Ramos (cell line): ENCODE measurements at regions not wholly inside any gene's neighbourhood (a gene's known extent, or its start where the extent isn't known, plus 50 kb on each side); places are given as distances from the start of the nearest gene placed in this dataset.
"Not testable (repeated sequence)": the region's sequence is repeated elsewhere in the genome, so short reads cannot be mapped to it uniquely, and the experiment has no call there.

ENCODE experiments used
- in situ Hi-C: fragments of 300-500 bp; cut with MboI; formaldehyde crosslinking; loops from one replicate; pipeline ENCODE4 v1.14.3; 2022; ENCODE audit warnings: low sequenced_read_pairs; ENCODE audit not compliant: unreplicated experiment

GRCh38 chr4:82200046-82200445 lies 173.7 kb downstream of the HNRNPD start:
- in situ Hi-C loops: loop anchor here (5.0 kb wide), 1 partner anchor 798 kb away; no protein-coding TSS in a partner anchor

DNA sequence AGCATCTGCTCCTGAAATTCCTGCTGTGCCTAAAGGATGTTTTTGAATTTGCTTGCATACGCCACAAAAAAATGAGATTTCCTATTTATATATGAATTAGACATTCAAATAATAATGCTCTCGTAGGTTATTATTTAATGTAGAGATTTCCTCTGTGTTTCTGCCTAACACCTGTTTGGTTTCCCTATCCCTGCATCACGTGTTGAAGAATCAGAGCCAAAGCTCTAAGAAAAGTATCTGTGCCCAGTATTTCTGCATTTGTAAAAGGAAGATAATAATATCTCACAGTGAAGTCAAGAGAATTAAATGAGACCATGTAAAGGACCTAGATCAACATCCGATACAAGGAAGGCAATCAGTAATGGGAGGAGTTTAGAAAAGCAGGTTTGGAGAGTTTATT lies 179.5 kb downstream of the HNRNPD start:
- in situ Hi-C loops: no loop called here

- in situ Hi-C loops: no loop called here
Measured at GRCh38 chr4:82192017-82192673, 181.6 kb downstream of the HNRNPD start.

GRCh38 chr4:82181789-82182188 lies 192.0 kb downstream of the HNRNPD start:
- in situ Hi-C loops: no loop called here

- in situ Hi-C loops: no loop called here
Measured at GRCh38 chr4:82172186-82172585, 201.6 kb downstream of the HNRNPD start.

DNA sequence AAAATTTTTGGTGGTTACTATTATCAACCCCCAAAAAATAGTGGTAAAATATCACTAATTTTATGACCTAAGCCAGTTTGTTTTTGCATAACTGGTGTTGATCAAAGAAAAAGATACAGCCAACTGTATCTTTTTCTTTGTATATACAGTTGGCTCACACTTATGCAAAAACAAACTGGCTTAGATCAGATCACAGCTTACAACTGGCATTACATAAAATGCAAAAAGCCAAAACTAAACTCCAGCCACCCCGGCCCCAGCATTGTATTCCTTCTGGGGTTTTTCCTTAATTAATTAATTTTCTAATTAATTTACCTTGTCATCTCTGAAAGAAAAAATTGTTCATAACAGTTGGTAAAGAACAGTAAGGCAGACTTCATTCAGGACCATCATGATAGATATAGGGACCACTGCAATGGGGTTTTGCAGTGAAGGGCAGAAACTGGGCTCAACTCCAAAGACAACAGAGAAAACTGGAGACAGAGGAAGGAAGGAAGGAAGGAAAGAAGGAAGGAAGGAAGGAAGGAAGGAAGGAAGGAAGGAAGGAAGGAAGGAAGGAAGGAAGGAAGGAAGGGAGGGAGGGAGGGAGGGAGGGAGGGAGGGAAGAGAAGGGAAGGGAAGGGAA lies 202.1 kb downstream of the HNRNPD start:
- in situ Hi-C loops: no loop called here

GRCh38 chr4:82149750-82150149 lies 224.0 kb downstream of the HNRNPD start:
- in situ Hi-C loops: no loop called here

GRCh38 chr4:82145850-82146249 lies 227.9 kb downstream of the HNRNPD start:
- in situ Hi-C loops: no loop called here

- in situ Hi-C loops: no loop called here
Measured at GRCh38 chr4:82140422-82140821, 233.4 kb downstream of the HNRNPD start.

GRCh38 chr4:82139287-82139686 lies 234.5 kb downstream of the HNRNPD start:
- in situ Hi-C loops: no loop called here

DNA sequence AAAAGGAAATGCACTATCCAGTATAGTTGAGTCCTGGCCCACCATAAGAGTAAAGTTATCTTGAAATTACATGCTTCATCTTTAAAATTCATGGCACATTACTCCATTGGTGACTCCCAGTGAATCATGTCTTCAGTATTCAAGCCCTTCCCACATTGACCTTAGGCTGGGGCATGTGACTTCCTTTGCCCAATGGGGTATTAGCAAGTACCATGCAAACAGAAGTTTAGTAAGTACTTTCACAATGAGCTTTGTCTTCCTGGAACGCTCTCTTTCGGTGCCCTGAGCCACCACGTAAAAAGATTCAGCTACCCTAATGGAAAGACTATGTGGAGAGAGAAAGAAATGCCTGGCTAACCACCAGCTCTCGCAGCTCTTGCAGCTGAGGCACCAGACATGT lies 235.4 kb downstream of the HNRNPD start:
- in situ Hi-C loops: no loop called here

DNA sequence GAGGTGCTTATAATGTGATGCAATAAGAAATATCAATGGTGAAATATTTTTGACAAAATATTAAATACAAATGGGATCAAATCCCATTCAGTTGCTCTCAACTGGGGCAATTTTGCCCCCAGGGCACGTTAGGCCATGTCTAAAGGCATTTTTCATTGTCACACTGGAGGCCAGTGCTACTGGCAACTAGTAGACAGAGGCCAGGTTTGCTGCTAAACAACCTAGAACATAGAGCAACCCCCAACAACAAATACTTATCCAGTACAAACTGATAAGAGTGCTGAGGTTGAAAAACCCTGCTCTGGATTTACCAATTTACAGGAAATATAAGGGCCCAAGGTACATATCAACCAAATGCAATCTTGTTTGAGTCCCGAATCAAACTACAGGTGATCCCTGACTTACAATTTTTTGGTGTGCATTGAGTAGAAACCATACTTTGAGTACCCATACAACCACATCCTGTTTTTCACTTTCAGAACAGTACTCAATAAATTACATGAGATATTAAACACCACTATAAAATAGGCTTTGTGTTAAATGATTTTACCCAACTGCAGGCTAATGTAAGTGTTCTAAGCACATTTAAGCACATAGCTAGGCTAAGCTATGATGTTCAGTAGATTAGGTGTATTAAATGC lies 237.5 kb downstream of the HNRNPD start:
- in situ Hi-C loops: no loop called here

GRCh38 chr4:82128355-82128754 lies 245.4 kb downstream of the HNRNPD start:
- in situ Hi-C loops: no loop called here

- in situ Hi-C loops: no loop called here
Measured at GRCh38 chr4:82126512-82127040, 247.2 kb downstream of the HNRNPD start.

- in situ Hi-C loops: no loop called here
Measured at GRCh38 chr4:82125787-82126297, 247.9 kb downstream of the HNRNPD start.

- in situ Hi-C loops: no loop called here
Measured at GRCh38 chr4:82124932-82125786, 248.6 kb downstream of the HNRNPD start.

DNA sequence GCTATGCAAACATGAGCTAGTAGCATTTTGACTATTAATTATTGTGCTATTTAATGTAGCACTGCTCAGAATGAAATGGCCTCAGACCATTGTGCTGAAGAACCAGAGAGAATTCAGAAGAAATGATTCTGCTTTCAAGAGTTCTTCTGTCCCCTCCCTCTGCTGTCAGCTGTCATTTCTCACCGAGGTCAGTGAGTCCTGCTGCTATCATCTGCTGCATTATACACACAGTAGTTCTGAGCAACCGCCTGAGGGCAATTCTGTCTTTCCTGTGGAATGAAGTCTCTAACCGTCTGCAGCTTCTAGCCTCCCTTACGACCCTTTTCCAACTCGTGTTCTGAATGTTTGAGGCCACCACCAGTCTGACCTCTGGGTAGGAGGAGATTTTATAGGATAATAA lies 249.4 kb downstream of the HNRNPD start:
- in situ Hi-C loops: no loop called here

DNA sequence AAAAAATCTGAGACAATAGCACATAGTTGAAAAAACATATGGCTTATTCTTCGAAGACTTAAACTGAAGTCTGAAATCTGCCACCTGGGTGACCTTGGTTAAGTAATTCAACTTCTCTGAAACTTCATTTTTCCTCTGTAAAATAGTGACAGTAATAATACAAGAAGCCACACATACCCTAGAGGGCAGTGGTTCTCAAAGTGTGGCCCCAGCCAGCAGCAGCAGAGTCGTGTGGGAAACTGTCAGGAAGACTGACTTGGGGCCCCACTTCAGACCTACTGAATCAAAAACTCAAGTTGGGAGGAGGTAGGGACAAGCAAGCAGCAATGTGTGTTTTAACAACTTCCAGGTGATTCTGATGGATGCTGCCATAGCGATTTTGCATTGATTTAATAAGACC lies 249.9 kb downstream of the HNRNPD start:
- in situ Hi-C loops: no loop called here

DNA sequence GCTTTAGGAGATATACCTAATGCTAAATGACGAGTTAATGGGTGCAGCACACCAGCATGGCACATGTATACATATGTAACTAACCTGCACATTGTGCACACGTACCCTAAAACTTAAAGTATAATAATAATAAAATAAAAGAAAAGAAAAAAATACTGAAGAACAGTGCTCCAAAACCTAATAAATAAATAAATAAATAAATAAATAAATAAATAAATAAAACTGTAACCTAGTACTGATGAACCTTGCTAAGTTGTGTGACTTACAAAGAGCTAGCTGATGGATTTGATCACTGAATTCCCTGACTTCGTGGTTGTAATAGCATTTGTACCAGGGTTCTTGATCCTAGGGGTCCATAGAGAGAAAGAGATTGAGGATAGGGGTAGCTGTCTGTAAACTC lies 258.6 kb downstream of the HNRNPD start:
- in situ Hi-C loops: not testable (repeated sequence)

GRCh38 chr4:82108506-82108905 lies 265.3 kb downstream of the HNRNPD start:
- in situ Hi-C loops: no loop called here
